ENCODE measurements at regions not wholly inside any gene's neighbourhood (a gene's known extent, or its start where the extent isn't known, plus 50 kb on each side); places are given as distances from the start of the nearest gene placed in this dataset.

DNA sequence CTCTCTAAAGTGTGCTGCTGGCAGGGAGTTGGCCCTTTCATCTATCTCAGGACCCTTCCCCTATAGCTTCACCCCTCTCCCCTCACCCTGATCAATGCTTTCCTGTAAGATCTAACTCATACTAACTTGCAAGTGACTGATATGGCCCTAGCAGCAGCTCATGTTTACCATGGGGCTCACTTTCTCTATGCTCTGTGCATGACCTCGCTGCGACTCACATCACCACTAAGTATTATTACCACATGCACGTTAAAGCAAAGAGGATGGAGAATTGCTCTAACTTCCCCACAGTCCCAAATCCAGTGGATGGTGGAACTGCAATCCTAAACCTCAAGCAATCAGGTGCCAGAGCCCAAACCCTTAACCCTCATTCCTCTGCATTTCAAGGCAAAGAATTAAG, 626.6 kb downstream of the MID1IP1 start:
- no peak for TF ChIP-seq CTCF (IDR thresholded peaks at IDR 0.05)
- TF ChIP-seq POLR2A (IDR thresholded peaks at IDR 0.05): no peak

Measured in uterus (tissue), 2 donors.